GM12864 (cell line): ENCODE measurements at regions not wholly inside any gene's neighbourhood (a gene's known extent, or its start where the extent isn't known, plus 50 kb on each side); places are given as distances from the start of the nearest gene placed in this dataset.

ENCODE experiments used
- DNase-seq: peaks from one replicate; pipeline ENCODE4 v3.0.0-alpha.2; 2011; ENCODE audit warnings: low read depth
- H3K4me3 ChIP-seq: 2 replicates; pipeline ENCODE4 v1.5.1; 2011; ENCODE audit warnings: mild to moderate bottlenecking, low read depth, low read length, control low read depth
- CTCF ChIP-seq: IDR thresholded peaks from 2 replicates; pipeline ENCODE4 v1.5.1; 2011; ENCODE audit warnings: low read depth, mild to moderate bottlenecking, moderate library complexity, low read length, control low read depth, inconsistent platforms; ENCODE audit errors: missing control alignments

DNA sequence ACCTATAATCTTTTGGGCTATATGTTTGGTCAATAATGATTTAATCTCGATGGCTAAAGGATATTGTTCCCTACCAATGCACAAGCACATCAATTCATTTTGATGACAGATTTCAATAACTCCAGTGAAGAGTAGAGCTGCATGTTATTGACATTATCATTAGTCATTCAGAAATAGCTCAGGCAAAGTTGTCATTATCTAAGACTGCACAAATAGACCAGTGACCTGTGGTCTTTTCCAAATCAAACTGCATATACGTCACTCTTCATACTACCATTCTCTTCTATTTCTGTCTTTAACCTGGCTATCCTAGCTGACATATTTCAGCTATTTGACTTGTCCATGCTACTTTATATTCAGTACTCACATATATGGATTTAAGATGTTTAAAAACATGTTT is 1050.8 kb downstream of the C4orf33 start:
- TF ChIP-seq CTCF, result no peak
- no peak overlapping the region for H3K4me3 ChIP-seq
- no peak for DNase-seq

DNA sequence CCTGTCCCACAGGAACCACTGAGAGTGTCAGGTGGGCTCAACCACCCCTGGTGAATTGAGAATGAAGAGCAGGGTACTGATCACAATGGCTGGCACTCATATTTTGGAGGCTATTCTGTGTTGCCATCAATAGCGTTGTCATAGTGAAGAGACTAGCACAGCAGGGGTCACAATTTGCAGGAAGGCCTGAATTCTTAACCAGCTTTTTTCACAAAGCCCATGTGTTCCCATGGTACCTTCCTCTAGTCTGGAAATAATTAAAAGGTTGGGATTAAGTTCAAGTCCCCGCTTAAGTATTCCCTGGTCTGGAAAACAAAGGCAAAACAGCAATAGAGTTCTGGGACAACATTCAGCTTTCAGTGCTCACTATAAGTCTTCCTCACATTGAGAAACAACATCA is 1051.7 kb downstream of the C4orf33 start:
- no peak overlapping the region for H3K4me3 ChIP-seq
- TF ChIP-seq CTCF, result no peak
- no peak for DNase-seq

DNA sequence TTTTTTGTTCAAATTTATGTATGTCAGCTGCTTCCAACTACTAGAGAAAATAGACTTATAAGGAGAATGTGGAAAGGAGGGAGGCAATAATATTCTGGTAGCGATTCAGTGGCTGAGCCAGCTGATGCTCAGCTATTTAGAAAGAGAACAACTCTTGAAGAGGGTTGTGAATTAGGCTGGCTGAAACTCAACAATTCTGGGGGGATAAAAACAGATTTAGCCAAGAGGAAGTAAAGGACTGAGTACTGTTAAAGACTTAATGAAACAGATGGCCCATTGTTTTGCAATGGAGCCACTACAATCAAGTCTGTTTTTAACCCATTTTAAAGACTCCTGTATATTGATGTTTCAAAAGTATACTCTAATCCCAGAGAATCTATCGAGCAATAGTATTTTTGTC is 1058.9 kb downstream of the C4orf33 start:
- no peak for DNase-seq
- no peak for TF ChIP-seq CTCF
- no peak overlapping the region for H3K4me3 ChIP-seq

GRCh38 chr4:130163701-130164100 is 1067.7 kb downstream of the C4orf33 start:
- no peak for DNase-seq
- H3K4me3 ChIP-seq, result no peak overlapping the region
- TF ChIP-seq CTCF, result no peak

DNA sequence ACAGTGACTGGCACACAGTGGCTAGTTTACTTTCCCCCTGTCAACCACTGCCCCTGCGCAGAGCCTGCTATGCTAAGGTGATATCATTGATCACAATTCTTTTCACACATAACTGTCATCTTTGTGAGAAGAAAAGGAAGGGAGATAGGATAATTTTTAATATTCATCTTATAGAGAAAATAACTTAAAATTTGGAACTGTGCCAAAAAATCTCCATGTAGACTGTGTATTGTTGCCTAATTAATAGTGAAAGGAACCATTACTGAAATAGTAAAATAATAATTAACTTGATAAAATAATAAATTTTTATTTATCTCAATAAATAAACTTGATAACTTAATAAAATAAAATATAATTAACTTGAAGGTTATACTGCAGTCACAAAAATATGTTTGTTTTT is 1069.4 kb downstream of the C4orf33 start:
- no peak for TF ChIP-seq CTCF
- no peak for DNase-seq
- H3K4me3 ChIP-seq, result no peak overlapping the region

DNA sequence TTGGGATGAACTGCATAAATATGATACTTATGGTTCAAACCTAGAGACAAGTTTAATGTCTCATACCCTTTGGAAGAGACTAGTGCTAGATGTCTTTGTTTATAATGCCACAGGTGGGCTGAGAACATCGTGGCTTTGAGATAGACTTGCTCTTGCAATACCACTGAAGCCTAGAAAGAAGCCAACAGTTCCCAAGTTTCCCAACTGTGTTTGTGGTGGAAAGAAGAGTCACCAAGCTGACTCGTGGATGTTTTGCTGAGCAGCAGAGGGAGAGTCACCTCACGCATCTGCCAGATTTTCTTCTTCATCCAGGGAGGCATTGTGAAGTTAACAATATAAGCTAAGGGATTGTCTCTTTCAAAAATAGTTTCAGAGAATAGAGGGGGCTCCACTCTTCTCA is 1076.2 kb downstream of the C4orf33 start:
- no peak for DNase-seq
- no peak overlapping the region for H3K4me3 ChIP-seq
- TF ChIP-seq CTCF, result no peak

GRCh38 chr4:130178106-130178505 is 1082.2 kb downstream of the C4orf33 start:
- TF ChIP-seq CTCF, result no peak
- DNase-seq, result no peak
- H3K4me3 ChIP-seq, result no peak overlapping the region
